ENCODE measurements at regions not wholly inside any gene's neighbourhood (a gene's known extent, or its start where the extent isn't known, plus 50 kb on each side); places are given as distances from the start of the nearest gene placed in this dataset.

- no peak for DNase-seq
Measured at GRCh38 chr4:1462009-1462767, 55.9 kb upstream of the NKX1-1 start.

GRCh38 chr4:1460967-1461868, 55.0 kb upstream of the NKX1-1 start:
- DNase-seq, result no peak

- DNase-seq, result no peak
Measured at GRCh38 chr4:1459722-1460511, 53.7 kb upstream of the NKX1-1 start.

- DNase-seq, result no peak
Measured at GRCh38 chr4:1459081-1459721, 53.0 kb upstream of the NKX1-1 start.

GRCh38 chr4:1458581-1458980, 52.3 kb upstream of the NKX1-1 start:
- no peak for DNase-seq
